Hepatocyte (in vitro differentiated cells): ENCODE measurements at regions not wholly inside any gene's neighbourhood (a gene's known extent, or its start where the extent isn't known, plus 50 kb on each side); places are given as distances from the start of the nearest gene placed in this dataset.

Source experiments
- EZH2phosphoT487 ChIP-seq: fragments of 200-600 bp; sonication (generic); IDR thresholded peaks from one replicate; pipeline ENCODE4 v1.6.1; 2018; ENCODE audit warnings: antibody characterized with exemption, mild to moderate bottlenecking, low read depth, moderate library complexity; ENCODE audit not compliant: unreplicated experiment, severe bottlenecking
- TF ChIP-seq, protein P1 (sequence below): fragments of 200-600 bp; sonication (generic); IDR thresholded peaks from 2 replicates; pipeline ENCODE4 v1.5.1; 2016; ENCODE audit warnings: antibody characterized with exemption, mild to moderate bottlenecking; ENCODE audit not compliant: poor library complexity

DNA sequence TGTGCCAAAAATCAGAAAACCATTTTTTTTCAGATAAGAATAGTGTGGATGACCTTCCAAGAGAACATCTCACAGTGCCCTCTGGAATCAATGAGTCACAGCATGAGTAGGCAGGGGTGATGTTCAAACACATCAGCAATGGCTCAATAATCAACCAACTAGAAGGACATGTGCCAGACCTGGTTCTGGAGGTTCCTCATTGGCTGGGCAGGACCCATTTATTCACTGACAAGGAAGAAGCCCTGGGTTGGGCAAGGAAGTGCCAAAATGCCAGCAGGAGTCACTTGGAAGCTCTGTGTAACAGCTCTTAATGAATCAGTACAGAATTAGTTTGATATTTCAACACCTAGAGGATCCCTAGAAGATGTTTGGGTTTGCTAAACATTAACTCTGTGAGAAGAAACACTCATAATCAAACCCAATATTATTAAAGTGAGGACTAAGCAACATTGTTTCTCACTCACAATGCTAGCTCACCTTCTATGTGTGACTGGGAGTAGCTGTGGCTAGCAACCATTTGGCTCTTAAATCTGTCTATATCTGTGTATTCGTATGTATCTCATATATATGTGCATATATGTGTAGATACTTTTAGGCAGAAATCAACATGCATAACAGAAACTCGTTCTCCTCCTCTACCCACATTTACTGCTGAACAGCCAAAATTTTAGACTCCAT lies 72.3 kb upstream of the APBB1IP start:
- no peak for TF ChIP-seq EZH2phosphoT487
- TF ChIP-seq, protein P1, sequence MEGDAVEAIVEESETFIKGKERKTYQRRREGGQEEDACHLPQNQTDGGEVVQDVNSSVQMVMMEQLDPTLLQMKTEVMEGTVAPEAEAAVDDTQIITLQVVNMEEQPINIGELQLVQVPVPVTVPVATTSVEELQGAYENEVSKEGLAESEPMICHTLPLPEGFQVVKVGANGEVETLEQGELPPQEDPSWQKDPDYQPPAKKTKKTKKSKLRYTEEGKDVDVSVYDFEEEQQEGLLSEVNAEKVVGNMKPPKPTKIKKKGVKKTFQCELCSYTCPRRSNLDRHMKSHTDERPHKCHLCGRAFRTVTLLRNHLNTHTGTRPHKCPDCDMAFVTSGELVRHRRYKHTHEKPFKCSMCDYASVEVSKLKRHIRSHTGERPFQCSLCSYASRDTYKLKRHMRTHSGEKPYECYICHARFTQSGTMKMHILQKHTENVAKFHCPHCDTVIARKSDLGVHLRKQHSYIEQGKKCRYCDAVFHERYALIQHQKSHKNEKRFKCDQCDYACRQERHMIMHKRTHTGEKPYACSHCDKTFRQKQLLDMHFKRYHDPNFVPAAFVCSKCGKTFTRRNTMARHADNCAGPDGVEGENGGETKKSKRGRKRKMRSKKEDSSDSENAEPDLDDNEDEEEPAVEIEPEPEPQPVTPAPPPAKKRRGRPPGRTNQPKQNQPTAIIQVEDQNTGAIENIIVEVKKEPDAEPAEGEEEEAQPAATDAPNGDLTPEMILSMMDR: no peak
